ENCODE measurements at regions not wholly inside any gene's neighbourhood (a gene's known extent, or its start where the extent isn't known, plus 50 kb on each side); places are given as distances from the start of the nearest gene placed in this dataset.

DNA sequence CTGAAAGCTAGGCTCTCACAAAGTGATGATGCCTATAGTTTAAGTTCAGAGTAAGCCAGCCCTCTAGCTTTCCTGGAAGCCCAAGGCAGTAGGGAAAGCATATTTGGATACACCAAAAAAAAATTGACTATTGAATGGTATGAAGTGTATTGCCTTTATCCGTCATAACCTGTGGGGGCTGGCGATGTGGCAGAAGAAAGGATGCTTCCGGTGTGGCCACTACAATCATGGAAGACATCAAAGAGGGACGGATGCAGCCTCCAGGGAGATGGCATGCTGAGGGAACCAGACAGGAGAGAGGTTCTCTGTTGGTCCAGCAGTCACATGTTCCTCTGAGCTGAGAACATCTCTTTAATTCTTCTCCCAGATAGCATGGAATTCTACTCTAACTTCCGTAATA, 170.3 kb downstream of the TMEM18 start:
- TF ChIP-seq, protein P1, sequence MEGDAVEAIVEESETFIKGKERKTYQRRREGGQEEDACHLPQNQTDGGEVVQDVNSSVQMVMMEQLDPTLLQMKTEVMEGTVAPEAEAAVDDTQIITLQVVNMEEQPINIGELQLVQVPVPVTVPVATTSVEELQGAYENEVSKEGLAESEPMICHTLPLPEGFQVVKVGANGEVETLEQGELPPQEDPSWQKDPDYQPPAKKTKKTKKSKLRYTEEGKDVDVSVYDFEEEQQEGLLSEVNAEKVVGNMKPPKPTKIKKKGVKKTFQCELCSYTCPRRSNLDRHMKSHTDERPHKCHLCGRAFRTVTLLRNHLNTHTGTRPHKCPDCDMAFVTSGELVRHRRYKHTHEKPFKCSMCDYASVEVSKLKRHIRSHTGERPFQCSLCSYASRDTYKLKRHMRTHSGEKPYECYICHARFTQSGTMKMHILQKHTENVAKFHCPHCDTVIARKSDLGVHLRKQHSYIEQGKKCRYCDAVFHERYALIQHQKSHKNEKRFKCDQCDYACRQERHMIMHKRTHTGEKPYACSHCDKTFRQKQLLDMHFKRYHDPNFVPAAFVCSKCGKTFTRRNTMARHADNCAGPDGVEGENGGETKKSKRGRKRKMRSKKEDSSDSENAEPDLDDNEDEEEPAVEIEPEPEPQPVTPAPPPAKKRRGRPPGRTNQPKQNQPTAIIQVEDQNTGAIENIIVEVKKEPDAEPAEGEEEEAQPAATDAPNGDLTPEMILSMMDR (conservative IDR thresholded peaks at IDR 0.05), result no peak
- no peak overlapping the region for H3K27ac Mint-ChIP-seq
- Histone ChIP-seq H3K27ac (ENCODE audit: low read depth, low read length) (no peak overlapping the region), H3K27me3 (ENCODE audit: control insufficient read depth, insufficient read depth, low read length, poor library complexity, severe bottlenecking) (no peaks in the 10 kb centered on the region), H3K36me3 (ENCODE audit: control insufficient read depth, insufficient read depth, low read length) (no peaks in the 10 kb centered on the region), H3K9ac (ENCODE audit: extremely low read depth, low read length, poor library complexity, severe bottlenecking) (no peak overlapping the region), H3K4me3 (ENCODE audit: low read length) (no peak overlapping the region), H3K9me3 (ENCODE audit: control insufficient read depth, low read length) (no peaks in the 10 kb centered on the region), H3K4me1 (ENCODE audit: control insufficient read depth, insufficient read depth, low read length) (no peaks in the 10 kb centered on the region)
- no peaks in the 10 kb centered on the region for H3K36me3 Mint-ChIP-seq (ENCODE audit: low read depth)
- 94 to 95% methylated on average over 5 of the region's 5 CpGs for WGBS, 2 experiments (ENCODE audit: insufficient coverage in 1 of 2, insufficient read length in 1 of 2)
- H3K4me3 Mint-ChIP-seq, result no peak overlapping the region
- H3K27me3 Mint-ChIP-seq (ENCODE audit: insufficient read depth), result peaks cover 2% of the 10 kb centered on the region
- peaks cover 7% of the 10 kb centered on the region for H3K9me3 Mint-ChIP-seq
- peaks cover 17% of the 10 kb centered on the region for H3K4me1 Mint-ChIP-seq
- DNase-seq, result peak; percentile 24

DNA sequence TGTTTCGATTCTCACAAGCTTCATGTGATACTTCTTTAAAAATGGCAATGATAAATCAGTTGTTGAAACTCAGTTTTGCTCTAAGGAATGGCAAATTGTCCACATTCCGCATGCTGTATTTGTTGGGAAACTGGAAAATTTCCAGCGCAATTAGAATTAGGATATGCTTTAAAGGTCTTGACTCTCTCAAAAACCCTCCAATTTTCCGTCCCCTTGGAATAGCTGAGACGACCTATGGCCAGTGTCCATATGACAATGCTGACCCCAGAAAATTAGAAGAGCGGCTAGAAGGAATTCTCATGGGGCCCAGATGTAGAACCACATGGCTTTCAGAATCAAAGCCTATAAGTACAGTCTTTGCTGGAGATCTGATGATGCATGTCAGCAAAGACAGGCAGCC, 170.8 kb downstream of the TMEM18 start:
- Histone ChIP-seq H3K9ac (ENCODE audit: extremely low read depth, low read length, poor library complexity, severe bottlenecking) (no peak overlapping the region), H3K4me3 (ENCODE audit: low read length) (no peak overlapping the region), H3K9me3 (ENCODE audit: control insufficient read depth, low read length) (no peaks in the 10 kb centered on the region), H3K27me3 (ENCODE audit: control insufficient read depth, insufficient read depth, low read length, poor library complexity, severe bottlenecking) (no peaks in the 10 kb centered on the region), H3K36me3 (ENCODE audit: control insufficient read depth, insufficient read depth, low read length) (no peaks in the 10 kb centered on the region), H3K27ac (ENCODE audit: low read depth, low read length) (no peak overlapping the region), H3K4me1 (ENCODE audit: control insufficient read depth, insufficient read depth, low read length) (no peaks in the 10 kb centered on the region)
- H3K4me3 Mint-ChIP-seq, result no peak overlapping the region
- H3K27me3 Mint-ChIP-seq (ENCODE audit: insufficient read depth), result peaks cover 2% of the 10 kb centered on the region
- 92 to 93% methylated on average over 5 to 6 of the region's 6 CpGs for WGBS, 2 experiments (ENCODE audit: insufficient coverage in 1 of 2, insufficient read length in 1 of 2)
- no peaks in the 10 kb centered on the region for H3K36me3 Mint-ChIP-seq (ENCODE audit: low read depth)
- H3K27ac Mint-ChIP-seq, result no peak overlapping the region
- TF ChIP-seq, protein P1 (conservative IDR thresholded peaks at IDR 0.05), result no peak
- peaks cover 7% of the 10 kb centered on the region for H3K9me3 Mint-ChIP-seq
- DNase-seq, result peak; percentile 19
- H3K4me1 Mint-ChIP-seq, result peaks cover 17% of the 10 kb centered on the region

DNA sequence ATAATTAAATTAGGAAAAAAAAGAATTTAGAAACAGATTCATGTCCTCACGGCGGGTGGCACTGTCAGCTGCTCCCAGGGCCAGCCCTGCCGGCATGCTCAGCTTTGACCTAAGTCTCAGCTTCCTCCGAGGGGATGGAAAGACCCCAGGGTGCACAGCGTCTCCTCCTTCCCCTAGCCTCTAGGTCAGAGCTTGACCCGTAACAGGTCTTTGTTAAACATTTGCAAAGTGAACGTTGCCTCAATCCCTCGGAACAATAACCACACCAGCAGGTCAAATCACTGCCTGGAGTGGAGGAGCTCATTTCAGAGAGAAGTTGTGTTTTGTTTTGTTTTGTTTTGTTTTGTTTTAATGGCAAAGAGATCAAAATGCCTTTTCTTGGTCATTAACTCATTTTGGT, 171.3 kb downstream of the TMEM18 start:
- peak overlapping the region; percentile 36 for H3K27ac Mint-ChIP-seq
- no peaks in the 10 kb centered on the region for H3K36me3 Mint-ChIP-seq (ENCODE audit: low read depth)
- peaks cover 17% of the 10 kb centered on the region for H3K4me1 Mint-ChIP-seq
- peaks cover 7% of the 10 kb centered on the region for H3K9me3 Mint-ChIP-seq
- DNase-seq, result peak; percentile 70
- Histone ChIP-seq H3K36me3 (ENCODE audit: control insufficient read depth, insufficient read depth, low read length) (no peaks in the 10 kb centered on the region), H3K9ac (ENCODE audit: extremely low read depth, low read length, poor library complexity, severe bottlenecking) (no peak overlapping the region), H3K27me3 (ENCODE audit: control insufficient read depth, insufficient read depth, low read length, poor library complexity, severe bottlenecking) (no peaks in the 10 kb centered on the region), H3K4me1 (ENCODE audit: control insufficient read depth, insufficient read depth, low read length) (no peaks in the 10 kb centered on the region), H3K9me3 (ENCODE audit: control insufficient read depth, low read length) (no peaks in the 10 kb centered on the region), H3K27ac (ENCODE audit: low read depth, low read length) (no peak overlapping the region), H3K4me3 (ENCODE audit: low read length) (no peak overlapping the region)
- TF ChIP-seq, protein P1 (conservative IDR thresholded peaks at IDR 0.05), result no peak
- H3K27me3 Mint-ChIP-seq (ENCODE audit: insufficient read depth), result peaks cover 2% of the 10 kb centered on the region
- 30 to 31% methylated on average over 4 to 8 of the region's 8 CpGs for WGBS, 2 experiments (ENCODE audit: insufficient coverage in 1 of 2, insufficient read length in 1 of 2)
- no peak overlapping the region for H3K4me3 Mint-ChIP-seq
